HepG2 (cell line): ENCODE measurements at regions not wholly inside any gene's neighbourhood (a gene's known extent, or its start where the extent isn't known, plus 50 kb on each side); places are given as distances from the start of the nearest gene placed in this dataset.

ENCODE experiments used
- GTF2F1 ChIP-seq: fragments of 150-350 bp; IDR thresholded peaks from 2 replicates; pipeline ENCODE4 v1.6.1; 2014; ENCODE audit warnings: low read length
- TF ChIP-seq, protein P1 (sequence below), 2 experiments: IDR thresholded peaks; 2 replicates each; pipeline ENCODE4 v1.6.1; 2011 to 2012; ENCODE audit warnings: low read length in 2 of 2, borderline replicate concordance in 1 of 2, low read depth in 1 of 2, mild to moderate bottlenecking in 1 of 2, moderate library complexity in 1 of 2

DNA sequence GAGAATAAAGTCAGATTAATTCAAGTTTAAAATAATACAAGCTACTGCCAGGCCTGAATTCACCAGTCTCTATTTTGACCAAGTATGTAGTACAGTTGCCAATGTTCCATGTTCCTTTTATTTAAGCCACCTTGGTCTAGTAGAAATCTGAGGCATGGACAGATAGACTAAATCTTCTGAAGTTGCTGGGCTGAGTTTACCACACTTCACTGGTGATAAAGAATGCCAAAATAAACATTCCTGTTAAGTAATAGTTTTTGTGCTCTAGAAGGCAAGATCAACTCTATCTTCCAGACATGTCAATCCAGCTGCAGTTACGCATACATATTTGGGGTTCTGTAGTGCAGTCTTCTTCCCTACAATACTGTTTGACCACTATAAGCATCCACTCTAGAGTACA lies 83.9 kb upstream of the C11orf87 start:
- TF ChIP-seq GTF2F1, result no peak
- TF ChIP-seq, protein P1, sequence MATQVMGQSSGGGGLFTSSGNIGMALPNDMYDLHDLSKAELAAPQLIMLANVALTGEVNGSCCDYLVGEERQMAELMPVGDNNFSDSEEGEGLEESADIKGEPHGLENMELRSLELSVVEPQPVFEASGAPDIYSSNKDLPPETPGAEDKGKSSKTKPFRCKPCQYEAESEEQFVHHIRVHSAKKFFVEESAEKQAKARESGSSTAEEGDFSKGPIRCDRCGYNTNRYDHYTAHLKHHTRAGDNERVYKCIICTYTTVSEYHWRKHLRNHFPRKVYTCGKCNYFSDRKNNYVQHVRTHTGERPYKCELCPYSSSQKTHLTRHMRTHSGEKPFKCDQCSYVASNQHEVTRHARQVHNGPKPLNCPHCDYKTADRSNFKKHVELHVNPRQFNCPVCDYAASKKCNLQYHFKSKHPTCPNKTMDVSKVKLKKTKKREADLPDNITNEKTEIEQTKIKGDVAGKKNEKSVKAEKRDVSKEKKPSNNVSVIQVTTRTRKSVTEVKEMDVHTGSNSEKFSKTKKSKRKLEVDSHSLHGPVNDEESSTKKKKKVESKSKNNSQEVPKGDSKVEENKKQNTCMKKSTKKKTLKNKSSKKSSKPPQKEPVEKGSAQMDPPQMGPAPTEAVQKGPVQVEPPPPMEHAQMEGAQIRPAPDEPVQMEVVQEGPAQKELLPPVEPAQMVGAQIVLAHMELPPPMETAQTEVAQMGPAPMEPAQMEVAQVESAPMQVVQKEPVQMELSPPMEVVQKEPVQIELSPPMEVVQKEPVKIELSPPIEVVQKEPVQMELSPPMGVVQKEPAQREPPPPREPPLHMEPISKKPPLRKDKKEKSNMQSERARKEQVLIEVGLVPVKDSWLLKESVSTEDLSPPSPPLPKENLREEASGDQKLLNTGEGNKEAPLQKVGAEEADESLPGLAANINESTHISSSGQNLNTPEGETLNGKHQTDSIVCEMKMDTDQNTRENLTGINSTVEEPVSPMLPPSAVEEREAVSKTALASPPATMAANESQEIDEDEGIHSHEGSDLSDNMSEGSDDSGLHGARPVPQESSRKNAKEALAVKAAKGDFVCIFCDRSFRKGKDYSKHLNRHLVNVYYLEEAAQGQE (IDR thresholded peaks at IDR 0.05; ENCODE audit: borderline replicate concordance in 1 of 2, low read depth in 1 of 2, low read length in 2 of 2), result no peak
